HL-60 (cell line): ENCODE measurements at regions not wholly inside any gene's neighbourhood (a gene's known extent, or its start where the extent isn't known, plus 50 kb on each side); places are given as distances from the start of the nearest gene placed in this dataset.

Experiments
- DNase-seq, 2 experiments: peaks; one replicate each; pipeline ENCODE4 v3.0.0-alpha.2; 2010 to 2020; ENCODE audit warnings: low read depth in 1 of 2, low spot score in 1 of 2
- H3K27ac ChIP-seq: fragments of 250-450 bp; sonication (Bioruptor Pico); replicated peaks from 2 replicates; pipeline ENCODE4 v1.5.1; 2020; ENCODE audit warnings: mild to moderate bottlenecking, moderate library complexity
- H3K27me3 ChIP-seq: fragments of 250-450 bp; sonication (Bioruptor Pico); 2 replicates; pipeline ENCODE4 v1.5.1; 2021; ENCODE audit warnings: mild to moderate bottlenecking, moderate library complexity; ENCODE audit not compliant: insufficient read depth, poor library complexity, severe bottlenecking
- H3K4me3 ChIP-seq: replicated peaks from 2 replicates; pipeline ENCODE4 v1.5.1; 2011; ENCODE audit warnings: mild to moderate bottlenecking, control low read depth, low read length; ENCODE audit not compliant: insufficient read depth
- GABPA ChIP-seq: IDR thresholded peaks from 2 replicates; pipeline ENCODE4 v1.6.1; 2012; ENCODE audit warnings: low read depth
- POLR2AphosphoS5 ChIP-seq: IDR thresholded peaks from 2 replicates; pipeline ENCODE4 v1.6.1; 2012; ENCODE audit warnings: low read depth
- SPI1 ChIP-seq: IDR thresholded peaks from 2 replicates; pipeline ENCODE4 v1.6.1; 2012; ENCODE audit warnings: low read depth, mild to moderate bottlenecking, borderline replicate concordance
- TF ChIP-seq, protein P1 (sequence below): IDR thresholded peaks from 2 replicates; pipeline ENCODE4 v1.6.1; 2012; ENCODE audit warnings: low read depth; ENCODE audit not compliant: insufficient replicate concordance
- TF ChIP-seq, protein P2 (sequence below): IDR thresholded peaks from one replicate; pipeline ENCODE4 v1.5.1; 2011; ENCODE audit warnings: low read length, control low read depth, inconsistent platforms; ENCODE audit not compliant: insufficient read depth

DNA sequence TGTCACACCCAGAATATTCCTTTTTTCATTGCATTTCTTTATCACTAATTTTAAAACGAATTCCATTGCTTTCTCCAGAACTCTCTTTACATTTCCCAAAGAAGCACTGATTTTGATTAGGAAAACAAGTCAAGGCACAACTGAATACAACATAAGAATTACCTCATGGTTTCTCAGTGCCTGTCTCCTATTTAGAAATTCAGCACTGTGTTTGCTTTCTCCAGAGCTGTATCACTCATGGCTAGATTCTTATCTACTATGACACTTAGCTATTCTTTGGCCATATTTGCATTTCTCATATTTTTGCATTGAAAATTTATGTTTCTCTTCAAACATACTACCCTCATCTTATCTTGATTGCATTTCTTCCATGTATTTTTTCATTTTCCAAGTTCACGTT, 1402.0 kb downstream of the MRPL39 start:
- no peak for TF ChIP-seq SPI1
- TF ChIP-seq, protein P1, sequence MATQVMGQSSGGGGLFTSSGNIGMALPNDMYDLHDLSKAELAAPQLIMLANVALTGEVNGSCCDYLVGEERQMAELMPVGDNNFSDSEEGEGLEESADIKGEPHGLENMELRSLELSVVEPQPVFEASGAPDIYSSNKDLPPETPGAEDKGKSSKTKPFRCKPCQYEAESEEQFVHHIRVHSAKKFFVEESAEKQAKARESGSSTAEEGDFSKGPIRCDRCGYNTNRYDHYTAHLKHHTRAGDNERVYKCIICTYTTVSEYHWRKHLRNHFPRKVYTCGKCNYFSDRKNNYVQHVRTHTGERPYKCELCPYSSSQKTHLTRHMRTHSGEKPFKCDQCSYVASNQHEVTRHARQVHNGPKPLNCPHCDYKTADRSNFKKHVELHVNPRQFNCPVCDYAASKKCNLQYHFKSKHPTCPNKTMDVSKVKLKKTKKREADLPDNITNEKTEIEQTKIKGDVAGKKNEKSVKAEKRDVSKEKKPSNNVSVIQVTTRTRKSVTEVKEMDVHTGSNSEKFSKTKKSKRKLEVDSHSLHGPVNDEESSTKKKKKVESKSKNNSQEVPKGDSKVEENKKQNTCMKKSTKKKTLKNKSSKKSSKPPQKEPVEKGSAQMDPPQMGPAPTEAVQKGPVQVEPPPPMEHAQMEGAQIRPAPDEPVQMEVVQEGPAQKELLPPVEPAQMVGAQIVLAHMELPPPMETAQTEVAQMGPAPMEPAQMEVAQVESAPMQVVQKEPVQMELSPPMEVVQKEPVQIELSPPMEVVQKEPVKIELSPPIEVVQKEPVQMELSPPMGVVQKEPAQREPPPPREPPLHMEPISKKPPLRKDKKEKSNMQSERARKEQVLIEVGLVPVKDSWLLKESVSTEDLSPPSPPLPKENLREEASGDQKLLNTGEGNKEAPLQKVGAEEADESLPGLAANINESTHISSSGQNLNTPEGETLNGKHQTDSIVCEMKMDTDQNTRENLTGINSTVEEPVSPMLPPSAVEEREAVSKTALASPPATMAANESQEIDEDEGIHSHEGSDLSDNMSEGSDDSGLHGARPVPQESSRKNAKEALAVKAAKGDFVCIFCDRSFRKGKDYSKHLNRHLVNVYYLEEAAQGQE = no peak
- no peak for TF ChIP-seq GABPA
- TF ChIP-seq POLR2AphosphoS5 = no peak
- TF ChIP-seq, protein P2, sequence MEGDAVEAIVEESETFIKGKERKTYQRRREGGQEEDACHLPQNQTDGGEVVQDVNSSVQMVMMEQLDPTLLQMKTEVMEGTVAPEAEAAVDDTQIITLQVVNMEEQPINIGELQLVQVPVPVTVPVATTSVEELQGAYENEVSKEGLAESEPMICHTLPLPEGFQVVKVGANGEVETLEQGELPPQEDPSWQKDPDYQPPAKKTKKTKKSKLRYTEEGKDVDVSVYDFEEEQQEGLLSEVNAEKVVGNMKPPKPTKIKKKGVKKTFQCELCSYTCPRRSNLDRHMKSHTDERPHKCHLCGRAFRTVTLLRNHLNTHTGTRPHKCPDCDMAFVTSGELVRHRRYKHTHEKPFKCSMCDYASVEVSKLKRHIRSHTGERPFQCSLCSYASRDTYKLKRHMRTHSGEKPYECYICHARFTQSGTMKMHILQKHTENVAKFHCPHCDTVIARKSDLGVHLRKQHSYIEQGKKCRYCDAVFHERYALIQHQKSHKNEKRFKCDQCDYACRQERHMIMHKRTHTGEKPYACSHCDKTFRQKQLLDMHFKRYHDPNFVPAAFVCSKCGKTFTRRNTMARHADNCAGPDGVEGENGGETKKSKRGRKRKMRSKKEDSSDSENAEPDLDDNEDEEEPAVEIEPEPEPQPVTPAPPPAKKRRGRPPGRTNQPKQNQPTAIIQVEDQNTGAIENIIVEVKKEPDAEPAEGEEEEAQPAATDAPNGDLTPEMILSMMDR = no peak
- no peak overlapping the region for H3K4me3 ChIP-seq
- no peaks in the 10 kb centered on the region for H3K27me3 ChIP-seq
- no peak overlapping the region for H3K27ac ChIP-seq
- no peak for DNase-seq

DNA sequence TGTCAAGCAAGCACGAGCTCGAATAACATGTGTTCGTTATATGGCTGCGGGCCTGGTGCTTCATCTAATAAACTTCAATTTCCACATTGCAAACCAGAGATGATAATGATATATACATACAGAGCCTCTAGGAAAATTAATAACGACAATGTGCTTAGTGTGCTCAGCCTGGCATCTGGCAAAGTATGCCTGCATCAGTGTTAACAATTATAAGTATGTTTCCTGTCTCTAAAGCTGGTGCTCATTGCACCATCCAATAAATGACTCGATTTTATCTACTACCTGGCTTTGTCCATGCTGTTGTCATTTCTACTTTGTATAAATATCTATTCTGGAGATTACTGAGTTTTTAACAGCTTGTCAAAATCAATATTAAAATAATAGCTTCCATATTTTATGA, 1402.6 kb downstream of the MRPL39 start:
- Histone ChIP-seq H3K27ac (no peak overlapping the region), H3K27me3 (no peaks in the 10 kb centered on the region), H3K4me3 (no peak overlapping the region)
- no peak for DNase-seq
- TF ChIP-seq POLR2AphosphoS5 (no peak), SPI1 (no peak), GABPA (no peak)
- TF ChIP-seq, protein P2 = no peak
- TF ChIP-seq, protein P1 = no peak

DNA sequence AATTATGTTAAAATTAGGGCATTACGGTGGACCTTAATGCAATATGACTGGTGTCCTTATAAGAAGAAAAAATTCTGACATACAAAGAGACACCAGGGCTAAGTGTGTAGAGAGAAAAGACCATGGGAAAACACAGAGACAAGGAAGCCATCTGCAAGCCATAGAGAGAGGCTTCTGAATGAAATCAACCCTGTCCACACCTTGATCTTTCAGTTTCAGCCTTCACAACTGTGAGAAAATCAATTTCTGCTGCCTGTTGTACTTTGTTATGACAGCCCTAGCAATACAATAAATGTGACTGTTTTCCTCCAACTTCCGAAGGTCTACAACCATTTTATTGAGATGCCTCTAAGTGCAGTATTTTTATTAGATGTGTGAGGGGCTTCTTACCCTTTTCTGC, 1407.2 kb downstream of the MRPL39 start:
- TF ChIP-seq, protein P2 = no peak
- TF ChIP-seq SPI1 (no peak), POLR2AphosphoS5 (no peak), GABPA (no peak)
- TF ChIP-seq, protein P1 = no peak
- DNase-seq = no peak
- no peak overlapping the region for H3K4me3 ChIP-seq

More for the DNA sequence above, 1407.2 kb downstream of the MRPL39 start:
- Histone ChIP-seq H3K27me3 (no peaks in the 10 kb centered on the region), H3K27ac (no peak overlapping the region)
